HT1080 (cell line): ENCODE measurements at regions not wholly inside any gene's neighbourhood (a gene's known extent, or its start where the extent isn't known, plus 50 kb on each side); places are given as distances from the start of the nearest gene placed in this dataset.
A peak's percentile ranks its signal among the peaks of the same experiment; 100 is the strongest.

Experiments used
- DNase-seq: peaks from one replicate; pipeline ENCODE4 v3.0.0-alpha.2; 2015; ENCODE audit warnings: low read depth

DNA sequence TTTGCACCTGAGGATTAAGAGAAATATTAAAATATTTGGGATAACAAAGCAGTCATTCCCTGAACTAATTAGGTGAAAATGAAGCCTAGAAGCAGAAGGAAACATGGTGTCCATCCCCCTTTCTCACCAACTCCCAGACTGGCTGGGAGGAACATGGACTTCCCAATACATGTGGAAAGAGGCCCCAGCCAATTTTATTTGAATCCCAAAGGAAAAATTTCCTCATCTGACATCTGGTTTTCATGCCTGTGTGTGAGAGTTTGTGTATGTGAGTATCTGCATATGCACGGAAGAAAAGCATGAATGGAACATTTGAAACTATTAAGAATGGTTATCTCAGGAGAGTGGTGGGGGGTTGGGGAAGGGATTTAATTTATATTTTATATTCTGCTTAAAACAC, 84.3 kb downstream of the COPS8 start:
- no peak for DNase-seq

GRCh38 chr2:237171396-237171795, 85.7 kb downstream of the COPS8 start:
- DNase-seq, result peak; percentile 71

DNA sequence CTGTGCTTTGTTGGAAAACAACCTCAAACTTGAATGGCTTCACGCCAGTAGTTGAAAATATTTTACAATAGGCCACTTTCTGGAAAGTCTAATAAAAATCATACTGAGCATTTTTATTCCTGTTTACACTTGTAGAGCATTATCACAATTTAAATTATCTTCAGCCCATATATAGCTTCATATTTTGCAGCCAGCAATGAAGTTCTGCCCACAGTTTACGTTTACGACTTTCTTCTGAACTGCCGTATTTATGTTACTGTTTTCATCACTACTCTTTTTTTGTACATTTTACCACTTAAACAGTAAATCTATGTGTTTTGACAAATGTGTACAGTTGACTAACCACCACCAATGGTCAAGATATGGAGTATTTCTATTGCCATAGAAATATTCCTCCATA, 86.2 kb downstream of the COPS8 start:
- DNase-seq, result no peak

GRCh38 chr2:237177052-237177451, 91.4 kb downstream of the COPS8 start:
- no peak for DNase-seq

- DNase-seq, result no peak
Observed at GRCh38 chr2:237177986-237178385, 92.3 kb downstream of the COPS8 start.

DNA sequence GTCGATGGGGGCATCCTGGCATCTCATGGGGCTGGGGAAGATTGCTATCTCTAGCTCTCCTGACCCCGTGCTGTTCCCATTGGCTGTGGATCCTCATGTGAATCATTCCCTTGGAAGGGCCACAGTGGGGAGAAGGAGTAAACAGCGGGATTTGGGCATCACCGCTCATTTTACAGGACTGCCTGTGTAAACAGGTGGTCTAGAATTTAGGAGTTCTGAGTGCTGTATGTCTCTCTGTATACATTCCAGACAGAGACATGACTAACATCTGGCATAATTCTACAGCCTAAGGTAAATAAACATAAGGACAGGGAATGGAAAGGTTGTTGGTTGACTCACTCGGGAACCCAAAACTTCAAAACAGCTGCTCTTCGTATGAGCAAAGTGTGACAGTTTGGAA, 92.7 kb downstream of the COPS8 start:
- DNase-seq, result peak; percentile 84

GRCh38 chr2:237179161-237179560, 93.5 kb downstream of the COPS8 start:
- DNase-seq, result no peak

- no peak for DNase-seq
Observed at GRCh38 chr2:237180187-237180586, 94.5 kb downstream of the COPS8 start.

DNA sequence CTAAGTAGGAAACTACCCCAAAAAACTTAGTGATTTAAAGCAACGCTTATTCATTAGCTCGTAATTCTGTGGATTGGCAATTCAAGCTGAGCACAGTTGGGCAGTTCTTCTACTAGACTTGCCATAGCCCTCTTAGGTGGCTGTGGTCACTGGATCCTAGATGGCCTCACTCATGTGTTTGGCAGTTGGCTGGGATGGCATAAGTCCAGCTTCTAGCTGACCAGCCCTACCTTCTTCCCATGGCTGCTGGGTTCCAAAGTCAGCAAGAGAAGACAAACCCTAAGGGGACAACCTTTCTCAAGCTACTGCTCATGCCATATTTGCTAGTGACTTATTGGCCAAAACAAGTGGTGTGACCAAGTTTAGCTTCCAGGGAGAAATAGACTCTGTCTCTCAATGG, 95.3 kb downstream of the COPS8 start:
- no peak for DNase-seq

DNA sequence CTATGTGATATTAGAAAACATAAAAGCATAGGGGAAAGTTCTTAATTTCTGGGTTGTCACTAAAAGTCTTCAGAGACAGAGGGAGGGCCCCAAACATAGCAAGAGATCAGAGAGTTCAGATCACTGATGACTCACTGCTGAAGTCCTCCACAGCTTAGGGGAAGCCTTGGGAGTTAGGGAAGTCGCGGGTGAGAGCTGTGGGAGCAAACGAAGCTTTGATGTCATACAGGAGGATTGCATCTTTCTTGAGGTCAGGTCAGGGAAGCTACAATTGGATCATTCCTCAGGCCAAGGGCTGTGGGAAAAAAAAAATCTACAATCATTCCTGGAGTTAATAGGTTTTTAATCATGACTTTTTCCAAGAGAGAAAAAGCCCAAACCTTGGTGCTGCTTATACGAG, 96.2 kb downstream of the COPS8 start:
- peak; percentile 81 for DNase-seq

GRCh38 chr2:237182422-237183123, 96.9 kb downstream of the COPS8 start:
- no peak for DNase-seq

DNA sequence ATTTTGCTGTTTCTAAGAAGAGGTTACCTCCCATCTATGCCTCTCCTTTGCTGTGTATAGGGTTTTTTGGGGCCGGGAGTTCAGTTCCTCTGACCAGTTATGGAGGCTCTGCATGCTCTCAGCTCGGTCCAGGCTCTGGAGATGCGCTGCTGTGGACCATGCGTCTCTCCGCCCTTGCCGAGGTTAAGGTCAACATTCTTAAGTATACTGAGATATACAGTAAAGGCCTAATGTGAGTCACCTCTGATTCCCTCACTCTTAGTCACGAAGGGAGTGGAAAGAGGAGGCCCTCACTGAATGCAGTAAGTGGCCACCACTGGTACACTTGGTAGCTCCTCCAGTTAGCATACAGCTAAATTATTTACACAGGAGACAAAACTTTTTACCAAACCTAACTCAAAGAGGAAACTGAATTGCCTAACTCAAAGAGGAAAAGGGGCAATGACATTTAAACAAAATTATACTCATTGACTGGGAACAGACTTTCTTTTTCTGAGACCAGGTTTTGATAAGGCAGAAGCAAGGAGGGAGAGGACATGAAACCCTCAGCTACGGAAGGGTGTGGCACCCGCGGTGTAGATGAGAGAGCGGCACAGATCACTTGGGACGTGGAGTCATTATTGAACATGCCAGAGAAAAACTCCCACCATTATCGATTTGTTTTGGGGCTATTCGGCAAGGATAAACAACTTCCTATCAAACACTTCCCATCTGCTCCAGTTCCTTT, 98.7 kb downstream of the COPS8 start:
- DNase-seq, result peak; percentile 89

GRCh38 chr2:237184919-237185552, 99.3 kb downstream of the COPS8 start:
- no peak for DNase-seq

DNA sequence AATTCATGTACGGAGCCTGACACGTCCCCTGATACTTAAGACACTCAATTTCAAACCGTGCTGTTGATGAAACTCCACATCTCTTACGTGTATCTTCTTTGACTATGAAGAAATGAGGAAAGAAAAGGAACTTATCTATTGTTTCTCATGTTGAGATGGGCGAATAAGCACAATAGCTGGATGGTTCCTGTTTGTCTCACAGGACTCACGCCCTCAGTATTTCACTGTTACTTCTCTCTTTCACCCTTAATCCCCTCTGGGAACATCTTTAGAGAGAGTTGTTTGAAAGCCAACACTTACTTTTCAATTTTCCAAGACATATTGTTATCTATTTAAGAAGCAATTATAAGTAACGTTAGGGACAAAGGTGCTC, 99.8 kb downstream of the COPS8 start:
- DNase-seq, result no peak

GRCh38 chr2:237189799-237190198, 104.1 kb downstream of the COPS8 start:
- DNase-seq, result no peak

DNA sequence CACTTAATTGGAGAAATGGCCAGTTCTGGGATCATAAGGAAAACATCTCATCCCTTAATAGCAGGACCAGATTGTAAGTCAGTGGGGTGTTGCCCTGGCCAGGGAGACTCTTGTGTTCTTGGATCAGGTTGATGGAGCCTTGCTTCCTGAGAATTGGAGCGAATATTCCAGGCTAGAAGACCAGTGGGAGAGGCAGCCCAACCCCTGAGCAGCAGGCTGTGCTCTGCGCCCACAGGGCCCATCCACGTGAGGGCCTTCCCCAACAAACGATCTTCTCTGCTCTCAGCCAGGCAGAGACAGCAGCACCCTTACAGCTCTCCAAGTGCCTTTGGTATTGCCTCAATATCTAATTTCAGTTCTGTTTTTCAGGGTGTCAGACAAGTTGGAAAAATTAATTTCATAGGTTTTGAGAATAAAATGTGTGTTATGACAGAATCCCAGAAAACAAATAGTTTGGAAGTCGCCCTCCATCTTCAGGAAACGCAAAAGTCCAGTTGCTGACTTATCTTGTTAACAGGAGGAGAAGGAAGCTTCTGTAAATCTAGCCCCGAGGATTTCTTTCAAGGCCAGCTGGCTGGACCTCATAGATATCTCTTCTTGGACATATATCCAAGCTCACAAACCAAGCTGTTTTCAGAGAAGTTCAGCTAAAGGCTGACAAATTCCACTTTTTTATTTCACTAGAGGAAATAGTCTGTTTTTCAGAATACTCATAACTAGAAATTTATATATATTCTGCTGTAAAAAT, 105.5 kb downstream of the COPS8 start:
- DNase-seq, result no peak

DNA sequence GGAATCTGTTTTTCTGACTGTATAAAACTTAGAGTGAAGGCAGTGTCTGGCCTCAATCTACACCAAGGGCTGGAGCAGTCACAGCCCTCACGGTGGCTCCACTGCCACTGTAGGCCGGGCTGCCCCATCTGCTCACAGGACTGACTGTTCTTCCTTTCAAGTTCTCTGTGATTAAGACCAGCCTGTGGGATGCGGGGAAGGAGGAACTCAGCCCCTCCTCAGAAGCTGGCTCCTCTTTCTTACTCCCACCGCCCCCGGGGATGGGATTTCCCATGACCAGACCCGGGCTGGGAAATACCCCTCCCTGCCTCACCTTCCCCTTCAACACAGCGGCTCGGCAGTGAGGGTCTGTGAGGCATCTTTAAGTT, 106.0 kb downstream of the COPS8 start:
- DNase-seq, result no peak

DNA sequence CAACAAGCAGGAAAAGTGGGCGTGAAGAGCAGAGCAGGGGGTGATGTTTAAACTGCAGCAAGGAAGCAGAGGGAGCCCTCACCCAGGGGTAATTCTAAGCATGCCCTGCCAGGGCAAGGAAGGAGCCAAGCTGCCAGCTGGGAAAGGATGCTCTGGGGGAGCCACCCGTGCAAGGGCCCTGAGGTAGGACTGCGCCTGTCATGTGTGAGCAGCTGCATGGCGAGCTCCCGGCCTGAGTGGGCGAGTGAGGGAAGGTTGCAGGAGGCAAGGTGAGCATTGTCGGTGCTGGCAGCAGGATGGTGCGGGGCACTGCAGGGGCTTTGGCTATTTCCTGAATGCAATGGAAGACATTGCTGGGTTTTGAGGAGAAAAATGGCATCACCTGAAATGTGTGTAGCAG, 107.2 kb downstream of the COPS8 start:
- DNase-seq, result no peak

DNA sequence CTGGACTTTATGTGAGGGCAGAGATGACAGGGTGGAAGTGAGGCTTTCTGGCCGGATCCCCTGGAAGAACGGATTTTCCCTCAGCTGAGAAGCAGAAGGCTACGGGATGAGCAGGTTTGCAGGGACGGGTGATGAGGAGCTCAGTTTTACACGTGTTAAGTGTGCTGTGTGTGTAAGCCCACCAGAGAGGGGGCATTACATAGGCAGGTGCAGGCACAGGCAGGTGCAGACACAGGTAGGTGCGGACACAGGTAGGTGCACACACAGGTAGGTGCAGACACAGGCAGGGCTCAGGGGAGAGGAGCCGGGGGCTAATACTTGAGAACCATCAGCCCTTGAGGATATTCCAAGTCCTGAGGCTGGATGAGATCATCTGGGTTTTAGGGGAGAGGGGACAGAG, 107.7 kb downstream of the COPS8 start:
- DNase-seq, result no peak

GRCh38 chr2:237194081-237194480, 108.4 kb downstream of the COPS8 start:
- no peak for DNase-seq

DNA sequence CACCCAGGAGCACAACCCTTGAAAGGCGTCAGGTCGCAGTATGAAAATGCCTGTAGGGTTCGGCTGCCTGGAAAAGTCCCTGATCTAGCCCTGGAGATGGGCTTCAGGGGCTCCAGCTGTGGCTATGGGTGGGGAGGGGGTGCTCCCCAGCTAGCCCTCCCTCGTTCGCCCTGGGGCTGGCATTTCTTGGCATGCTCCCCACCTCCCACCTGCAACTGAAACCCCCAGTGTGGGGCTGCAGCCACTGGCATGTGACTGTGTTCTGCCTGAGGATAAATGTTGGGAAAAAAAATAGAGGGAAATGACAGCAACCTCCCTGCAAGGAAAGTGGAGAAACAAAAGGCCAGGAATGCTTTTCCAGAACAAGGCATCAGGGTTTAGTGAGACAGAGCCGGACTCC, 109.2 kb downstream of the COPS8 start:
- no peak for DNase-seq
